ENCODE measurements at regions not wholly inside any gene's neighbourhood (a gene's known extent, or its start where the extent isn't known, plus 50 kb on each side); places are given as distances from the start of the nearest gene placed in this dataset.
"Not testable (repeated sequence)": the region's sequence is repeated elsewhere in the genome, so short reads cannot be mapped to it uniquely, and the experiment has no call there.

GRCh38 chr5:110879675-110880074 lies 140.9 kb downstream of the SLC25A46 start:
- TF ChIP-seq EP300 (IDR thresholded peaks at IDR 0.05) (no peak), POLR2A (IDR thresholded peaks at IDR 0.05) (no peak)
- TF ChIP-seq, protein P1, sequence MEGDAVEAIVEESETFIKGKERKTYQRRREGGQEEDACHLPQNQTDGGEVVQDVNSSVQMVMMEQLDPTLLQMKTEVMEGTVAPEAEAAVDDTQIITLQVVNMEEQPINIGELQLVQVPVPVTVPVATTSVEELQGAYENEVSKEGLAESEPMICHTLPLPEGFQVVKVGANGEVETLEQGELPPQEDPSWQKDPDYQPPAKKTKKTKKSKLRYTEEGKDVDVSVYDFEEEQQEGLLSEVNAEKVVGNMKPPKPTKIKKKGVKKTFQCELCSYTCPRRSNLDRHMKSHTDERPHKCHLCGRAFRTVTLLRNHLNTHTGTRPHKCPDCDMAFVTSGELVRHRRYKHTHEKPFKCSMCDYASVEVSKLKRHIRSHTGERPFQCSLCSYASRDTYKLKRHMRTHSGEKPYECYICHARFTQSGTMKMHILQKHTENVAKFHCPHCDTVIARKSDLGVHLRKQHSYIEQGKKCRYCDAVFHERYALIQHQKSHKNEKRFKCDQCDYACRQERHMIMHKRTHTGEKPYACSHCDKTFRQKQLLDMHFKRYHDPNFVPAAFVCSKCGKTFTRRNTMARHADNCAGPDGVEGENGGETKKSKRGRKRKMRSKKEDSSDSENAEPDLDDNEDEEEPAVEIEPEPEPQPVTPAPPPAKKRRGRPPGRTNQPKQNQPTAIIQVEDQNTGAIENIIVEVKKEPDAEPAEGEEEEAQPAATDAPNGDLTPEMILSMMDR (IDR thresholded peaks at IDR 0.05): no peak
- DNase-seq (ENCODE audit: low spot score in 2 of 2): no peak
- no peaks in the 10 kb centered on the region for H3K9me3 ChIP-seq
- no peaks in the 10 kb centered on the region for H3K27me3 ChIP-seq
- no peaks in the 10 kb centered on the region for H3K4me1 ChIP-seq
- H3K4me3 ChIP-seq: no peak overlapping the region
- no peak overlapping the region for H3K27ac ChIP-seq
- 70 to 76% methylated on average over 4 of the region's 4 CpGs for WGBS, 2 donors
- no peaks in the 10 kb centered on the region for H3K36me3 ChIP-seq

GRCh38 chr5:110880413-110880812 lies 141.6 kb downstream of the SLC25A46 start:
- Histone ChIP-seq H3K27ac (no peak overlapping the region), H3K36me3 (no peaks in the 10 kb centered on the region), H3K4me1 (no peaks in the 10 kb centered on the region), H3K4me3 (no peak overlapping the region), H3K27me3 (no peaks in the 10 kb centered on the region), H3K9me3 (no peaks in the 10 kb centered on the region)
- TF ChIP-seq, protein P1 (IDR thresholded peaks at IDR 0.05): no peak
- TF ChIP-seq POLR2A (IDR thresholded peaks at IDR 0.05): no peak
- no peak for TF ChIP-seq EP300 (IDR thresholded peaks at IDR 0.05)
- WGBS, 2 donors: 50 to 54% methylated on average over 2 of the region's 2 CpGs
- DNase-seq (ENCODE audit: low spot score in 2 of 2): peak in 1 of 2 donors; percentile 6

GRCh38 chr5:110884005-110884404 lies 145.2 kb downstream of the SLC25A46 start:
- H3K36me3 ChIP-seq: no peaks in the 10 kb centered on the region
- H3K9me3 ChIP-seq: peaks cover 0 to 10% (median 0%) of the 10 kb centered on the region in 4 donors
- H3K27me3 ChIP-seq: no peaks in the 10 kb centered on the region
- 76 to 79% methylated on average over 2 of the region's 2 CpGs for WGBS, 2 donors
- H3K4me1 ChIP-seq: no peaks in the 10 kb centered on the region
- H3K27ac ChIP-seq: no peak overlapping the region
- DNase-seq (ENCODE audit: low spot score in 2 of 2): no peak
- no peak overlapping the region for H3K4me3 ChIP-seq
- TF ChIP-seq, protein P1 (IDR thresholded peaks at IDR 0.05): no peak
- TF ChIP-seq POLR2A (IDR thresholded peaks at IDR 0.05) (no peak), EP300 (IDR thresholded peaks at IDR 0.05) (no peak)

DNA sequence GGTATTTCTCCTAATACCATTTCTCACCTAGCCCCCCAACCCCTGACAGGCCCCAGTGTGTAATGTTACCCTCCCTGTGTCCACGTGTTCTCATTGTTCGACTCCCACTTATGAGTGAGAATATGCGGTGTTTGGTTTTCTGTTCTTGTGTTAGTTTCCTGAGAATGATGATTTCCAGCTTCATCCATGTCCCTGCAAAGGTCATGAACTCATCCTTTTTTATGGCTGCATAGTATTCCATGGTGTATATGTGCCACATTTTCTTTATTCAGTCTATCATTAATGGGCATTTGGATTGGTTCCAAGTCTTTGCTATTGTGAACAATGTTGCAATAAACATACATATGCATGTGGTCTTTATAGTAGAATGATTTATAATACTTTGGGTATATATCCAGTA lies 148.4 kb downstream of the SLC25A46 start:
- H3K27ac ChIP-seq; H3K4me1 ChIP-seq; H3K4me3 ChIP-seq; H3K27me3 ChIP-seq; DNase-seq (ENCODE audit: low spot score in 2 of 2); H3K36me3 ChIP-seq: not testable (repeated sequence)
- 95 to 96% methylated on average over 3 of the region's 3 CpGs for WGBS, 2 donors
- peaks cover 0 to 27% (median 0%) of the 10 kb centered on the region in 4 donors for H3K9me3 ChIP-seq

- WGBS, 2 donors: 78 to 85% methylated on average over 16 to 36 of the region's 36 CpGs
- not testable (repeated sequence) for H3K4me1 ChIP-seq; DNase-seq (ENCODE audit: low spot score in 2 of 2); H3K27me3 ChIP-seq; H3K4me3 ChIP-seq; H3K27ac ChIP-seq; H3K36me3 ChIP-seq
- H3K9me3 ChIP-seq: peaks cover 0 to 24% (median 0%) of the 10 kb centered on the region in 4 donors
Observed at GRCh38 chr5:110893854-110894483, 155.2 kb downstream of the SLC25A46 start.

GRCh38 chr5:110894805-110895204 lies 156.0 kb downstream of the SLC25A46 start:
- Histone ChIP-seq H3K4me1 (no peaks in the 10 kb centered on the region), H3K4me3 (no peak overlapping the region), H3K27ac (no peak overlapping the region), H3K36me3 (no peaks in the 10 kb centered on the region), H3K27me3 (no peaks in the 10 kb centered on the region), H3K9me3 (peaks cover 0 to 15% (median 0%) of the 10 kb centered on the region in 4 donors)
- 82 to 84% methylated on average over 8 of the region's 8 CpGs for WGBS, 2 donors
- TF ChIP-seq EP300 (IDR thresholded peaks at IDR 0.05) (no peak), POLR2A (IDR thresholded peaks at IDR 0.05) (no peak)
- TF ChIP-seq, protein P1 (IDR thresholded peaks at IDR 0.05): no peak
- no peak for DNase-seq (ENCODE audit: low spot score in 2 of 2)

Data from tibial nerve (tissue), 4 donors.